SU-DHL-6 (cell line): ENCODE measurements at regions not wholly inside any gene's neighbourhood (a gene's known extent, or its start where the extent isn't known, plus 50 kb on each side); places are given as distances from the start of the nearest gene placed in this dataset.

Experiments
- H2AFZ ChIP-seq: fragments of 200-600 bp; sonication (generic); 2 replicates; pipeline ENCODE4 v1.6.1; 2014; ENCODE audit warnings: low read depth, mild to moderate bottlenecking, moderate library complexity, mixed read lengths, antibody characterized with exemption, low read length; ENCODE audit not compliant: severe bottlenecking
- H3F3A ChIP-seq: fragments of 200-600 bp; shearing (Covaris generic); 2 replicates; pipeline ENCODE4 v1.6.0; 2016; ENCODE audit warnings: antibody characterized with exemption, mild to moderate bottlenecking; ENCODE audit not compliant: insufficient read depth
- H3K27ac ChIP-seq: fragments of 200-600 bp; sonication (generic); 2 replicates; pipeline ENCODE4 v1.5.1; 2016; ENCODE audit warnings: low read depth, mild to moderate bottlenecking, low read length, moderate library complexity, mixed read lengths
- H3K27me3 ChIP-seq: fragments of 200-600 bp; sonication (generic), shearing (Covaris generic); 2 replicates; pipeline ENCODE4 v1.6.0; 2014; ENCODE audit warnings: mild to moderate bottlenecking, low read length
- H3K36me3 ChIP-seq: fragments of 200-600 bp; sonication (generic); 2 replicates; pipeline ENCODE4 v1.6.1; 2014; ENCODE audit warnings: mild to moderate bottlenecking, low read length, mixed read lengths
- H3K4me2 ChIP-seq: fragments of 300-600, 200-600 bp; shearing (Covaris generic), sonication (generic); 2 replicates; pipeline ENCODE4 v1.6.0; 2014; ENCODE audit warnings: low read length, low read depth, mild to moderate bottlenecking; ENCODE audit not compliant: poor library complexity, severe bottlenecking
- H3K4me3 ChIP-seq: fragments of 200-600 bp; sonication (generic); 2 replicates; pipeline ENCODE4 v1.5.1; 2014; ENCODE audit warnings: antibody characterized with exemption, low read length, mild to moderate bottlenecking, mixed read lengths; ENCODE audit not compliant: insufficient read depth, poor library complexity, severe bottlenecking
- H3K79me2 ChIP-seq: fragments of 200-600 bp; sonication (generic); 2 replicates; pipeline ENCODE4 v1.6.1; 2014; ENCODE audit warnings: mild to moderate bottlenecking, low read length, moderate library complexity; ENCODE audit not compliant: insufficient read depth
- H3K9ac ChIP-seq: fragments of 200-600 bp; sonication (generic); 2 replicates; pipeline ENCODE4 v1.7.0; 2014; ENCODE audit warnings: mild to moderate bottlenecking, low read length
- H3K9me2 ChIP-seq: fragments of 200-600 bp; sonication (generic); replicated peaks from 2 replicates; pipeline ENCODE4 v1.6.1; 2014; ENCODE audit warnings: low read length; ENCODE audit not compliant: insufficient read depth
- H3K9me3 ChIP-seq: fragments of 200-600 bp; sonication (generic); 2 replicates; pipeline ENCODE4 v1.6.1; 2014; ENCODE audit warnings: low read length, mixed read lengths; ENCODE audit not compliant: insufficient read depth
- H4K20me1 ChIP-seq: fragments of 200-600 bp; sonication (generic); 2 replicates; pipeline ENCODE4 v1.6.1; 2014; ENCODE audit warnings: low read depth, mild to moderate bottlenecking, antibody characterized with exemption, low read length, moderate library complexity, mixed read lengths
- EZH2phosphoT487 ChIP-seq: fragments of 200-600 bp; sonication (generic), shearing (Covaris generic); conservative IDR thresholded peaks from 2 replicates; pipeline ENCODE4 v1.6.1; 2018; ENCODE audit warnings: mild to moderate bottlenecking, antibody characterized with exemption, low read length, moderate library complexity, mixed read lengths
- TF ChIP-seq, protein P1 (sequence below): fragments of 200-600 bp; sonication (generic); IDR thresholded peaks from one replicate; pipeline ENCODE4 v1.5.1; 2017; ENCODE audit warnings: antibody characterized with exemption, mild to moderate bottlenecking, low read length, moderate library complexity; ENCODE audit not compliant: insufficient read depth, poor library complexity, severe bottlenecking

GRCh38 chr6:23013776-23014175 is 444.4 kb downstream of the HDGFL1 start:
- TF ChIP-seq EZH2phosphoT487 = no peak
- H2AFZ ChIP-seq = no peak overlapping the region

GRCh38 chr6:23016696-23017095 is 447.3 kb downstream of the HDGFL1 start:
- no peaks in the 10 kb centered on the region for H3K9me2 ChIP-seq
- no peaks in the 10 kb centered on the region for H3K27me3 ChIP-seq
- no peaks in the 10 kb centered on the region for H3K79me2 ChIP-seq
- H3K9me3 ChIP-seq = no peaks in the 10 kb centered on the region
- H3K4me2 ChIP-seq = no peak overlapping the region
- no peaks in the 10 kb centered on the region for H3F3A ChIP-seq
- no peaks in the 10 kb centered on the region for H3K36me3 ChIP-seq
- H3K9ac ChIP-seq = no peak overlapping the region
- H2AFZ ChIP-seq = no peak overlapping the region
- no peak overlapping the region for H3K4me3 ChIP-seq
- TF ChIP-seq, protein P1, sequence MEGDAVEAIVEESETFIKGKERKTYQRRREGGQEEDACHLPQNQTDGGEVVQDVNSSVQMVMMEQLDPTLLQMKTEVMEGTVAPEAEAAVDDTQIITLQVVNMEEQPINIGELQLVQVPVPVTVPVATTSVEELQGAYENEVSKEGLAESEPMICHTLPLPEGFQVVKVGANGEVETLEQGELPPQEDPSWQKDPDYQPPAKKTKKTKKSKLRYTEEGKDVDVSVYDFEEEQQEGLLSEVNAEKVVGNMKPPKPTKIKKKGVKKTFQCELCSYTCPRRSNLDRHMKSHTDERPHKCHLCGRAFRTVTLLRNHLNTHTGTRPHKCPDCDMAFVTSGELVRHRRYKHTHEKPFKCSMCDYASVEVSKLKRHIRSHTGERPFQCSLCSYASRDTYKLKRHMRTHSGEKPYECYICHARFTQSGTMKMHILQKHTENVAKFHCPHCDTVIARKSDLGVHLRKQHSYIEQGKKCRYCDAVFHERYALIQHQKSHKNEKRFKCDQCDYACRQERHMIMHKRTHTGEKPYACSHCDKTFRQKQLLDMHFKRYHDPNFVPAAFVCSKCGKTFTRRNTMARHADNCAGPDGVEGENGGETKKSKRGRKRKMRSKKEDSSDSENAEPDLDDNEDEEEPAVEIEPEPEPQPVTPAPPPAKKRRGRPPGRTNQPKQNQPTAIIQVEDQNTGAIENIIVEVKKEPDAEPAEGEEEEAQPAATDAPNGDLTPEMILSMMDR = no peak
- TF ChIP-seq EZH2phosphoT487 = no peak
- H3K27ac ChIP-seq = no peak overlapping the region
- H4K20me1 ChIP-seq = no peaks in the 10 kb centered on the region

More at GRCh38 chr6:23013776-23014175, 444.4 kb downstream of the HDGFL1 start:
- H3K9me3 ChIP-seq = no peaks in the 10 kb centered on the region
- H3K27ac ChIP-seq = no peak overlapping the region
- H4K20me1 ChIP-seq = no peaks in the 10 kb centered on the region
- no peak overlapping the region for H3K4me3 ChIP-seq
- H3K9ac ChIP-seq = no peak overlapping the region
- no peaks in the 10 kb centered on the region for H3K79me2 ChIP-seq
- no peak overlapping the region for H3K4me2 ChIP-seq
- no peaks in the 10 kb centered on the region for H3K36me3 ChIP-seq
- H3F3A ChIP-seq = no peaks in the 10 kb centered on the region
- no peaks in the 10 kb centered on the region for H3K27me3 ChIP-seq
- H3K9me2 ChIP-seq = no peaks in the 10 kb centered on the region

GRCh38 chr6:23021487-23021886 is 452.1 kb downstream of the HDGFL1 start:
- Histone ChIP-seq H3K27ac (no peak overlapping the region), H3K9me2 (no peaks in the 10 kb centered on the region), H4K20me1 (no peaks in the 10 kb centered on the region), H3F3A (no peaks in the 10 kb centered on the region), H3K4me3 (no peak overlapping the region), H3K9ac (no peak overlapping the region), H3K36me3 (no peaks in the 10 kb centered on the region), H3K9me3 (no peaks in the 10 kb centered on the region), H3K27me3 (no peaks in the 10 kb centered on the region), H3K79me2 (no peaks in the 10 kb centered on the region), H3K4me2 (no peak overlapping the region), H2AFZ (no peak overlapping the region)
- no peak for TF ChIP-seq EZH2phosphoT487
- TF ChIP-seq, protein P1 = no peak

- Histone ChIP-seq H3K27me3 (no peaks in the 10 kb centered on the region), H4K20me1 (no peaks in the 10 kb centered on the region), H2AFZ (no peak overlapping the region), H3K36me3 (no peaks in the 10 kb centered on the region), H3K4me3 (no peak overlapping the region), H3K9me3 (no peaks in the 10 kb centered on the region), H3F3A (no peaks in the 10 kb centered on the region), H3K79me2 (no peaks in the 10 kb centered on the region), H3K4me2 (no peak overlapping the region), H3K27ac (no peak overlapping the region), H3K9me2 (no peaks in the 10 kb centered on the region), H3K9ac (no peak overlapping the region)
- TF ChIP-seq, protein P1 = no peak
- no peak for TF ChIP-seq EZH2phosphoT487
These were observed 457.9 kb downstream of the HDGFL1 start for GRCh38 chr6:23027281-23027680.
